SK-N-MC (cell line): ENCODE measurements at regions not wholly inside any gene's neighbourhood (a gene's known extent, or its start where the extent isn't known, plus 50 kb on each side); places are given as distances from the start of the nearest gene placed in this dataset.

Experiments used
- EZH2 ChIP-seq: fragments of 200-600 bp; sonication (generic); IDR thresholded peaks from one replicate; pipeline ENCODE4 v1.6.1; 2017; ENCODE audit warnings: antibody characterized with exemption
- FOXP2 ChIP-seq: optimal IDR thresholded peaks from 2 replicates; pipeline ENCODE3; 2011; ENCODE audit warnings: mild to moderate bottlenecking, moderate library complexity; ENCODE audit not compliant: insufficient read depth; ENCODE audit errors: extremely low read length, control extremely low read depth
- POLR2AphosphoS5 ChIP-seq: IDR thresholded peaks from 2 replicates; pipeline ENCODE4 v1.6.1; 2012; ENCODE audit warnings: mild to moderate bottlenecking, low read depth, low read length, borderline replicate concordance

DNA sequence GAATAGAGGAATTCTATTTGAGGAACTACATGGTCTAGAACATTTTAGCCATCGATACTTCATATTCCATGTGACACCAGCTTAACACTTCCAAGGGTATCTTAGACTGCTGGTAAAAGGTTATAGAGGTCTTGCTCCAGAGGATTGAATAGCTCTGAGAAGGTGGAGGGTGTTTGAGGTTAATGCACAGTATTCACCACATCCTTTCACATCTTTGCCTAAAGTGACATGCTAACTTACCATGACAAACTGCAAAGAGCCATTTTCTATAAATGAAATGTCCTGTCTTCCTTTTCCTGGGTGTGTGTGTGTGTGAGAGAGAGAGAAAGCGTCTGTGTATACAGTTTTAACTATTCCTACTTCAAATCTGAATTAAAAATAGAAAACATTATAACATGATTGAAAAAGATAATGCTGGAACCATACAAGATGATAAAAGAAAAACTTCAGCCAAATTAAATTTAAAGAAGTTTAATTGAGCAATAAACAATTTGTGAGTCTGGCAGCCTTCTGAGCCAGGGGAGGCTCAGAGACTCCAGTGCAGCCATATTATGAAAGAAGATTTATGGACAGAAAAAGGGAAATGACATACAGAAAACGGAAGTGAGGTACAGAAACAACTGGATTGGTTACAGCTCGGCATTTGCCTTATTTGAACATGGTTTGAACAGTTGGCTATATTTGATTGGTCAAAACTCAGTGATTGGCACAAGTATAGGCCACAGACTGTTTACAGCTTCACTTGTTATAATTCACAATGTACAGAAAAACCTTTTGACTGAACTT, 320.9 kb upstream of the CCDC179 start:
- TF ChIP-seq POLR2AphosphoS5 = no peak
- no peak for TF ChIP-seq EZH2
- no peak for TF ChIP-seq FOXP2
